Subcutaneous abdominal adipose tissue (tissue), 5 donors: ENCODE measurements at regions not wholly inside any gene's neighbourhood (a gene's known extent, or its start where the extent isn't known, plus 50 kb on each side); places are given as distances from the start of the nearest gene placed in this dataset.
"Not testable (repeated sequence)": the region's sequence is repeated elsewhere in the genome, so short reads cannot be mapped to it uniquely, and the experiment has no call there.

ENCODE experiments used
- H3K27ac ChIP-seq: one replicate; pipeline ENCODE4 v1.7.0; 2013; ENCODE audit warnings: low read depth, mild to moderate bottlenecking, inconsistent platforms, low read length, moderate library complexity
- H3K27me3 ChIP-seq, 5 donors: one replicate each; pipeline ENCODE4 v1.7.0; 2013; ENCODE audit warnings: low read length in 5 of 5, inconsistent platforms in 1 of 5; ENCODE audit not compliant: control insufficient read depth in 5 of 5, insufficient read depth in 4 of 5
- H3K36me3 ChIP-seq, 5 donors: one replicate each; pipeline ENCODE4 v1.7.0; 2013; ENCODE audit warnings: low read length in 5 of 5; ENCODE audit not compliant: control insufficient read depth in 5 of 5, insufficient read depth in 5 of 5
- H3K4me1 ChIP-seq, 5 donors: one replicate each; pipeline ENCODE4 v1.7.0; 2013; ENCODE audit warnings: low read length in 5 of 5, mild to moderate bottlenecking in 3 of 5, moderate library complexity in 1 of 5; ENCODE audit not compliant: control insufficient read depth in 5 of 5, insufficient read depth in 5 of 5
- H3K4me3 ChIP-seq, 5 donors: one replicate each; pipeline ENCODE4 v1.7.0; 2013; ENCODE audit warnings: low read length in 5 of 5, low read depth in 1 of 5
- H3K9ac ChIP-seq, 5 donors: one replicate each; pipeline ENCODE4 v1.7.0; 2013; ENCODE audit warnings: low read length in 5 of 5, mild to moderate bottlenecking in 4 of 5, moderate library complexity in 3 of 5
- H3K9me3 ChIP-seq, 5 donors: one replicate each; pipeline ENCODE4 v1.7.0; 2013; ENCODE audit warnings: low read length in 5 of 5; ENCODE audit not compliant: control insufficient read depth in 5 of 5
- donor health status: healthy.
- donor health status: healthy.
- donor health status: healthy.
- donor health status: healthy.
- donor health status: healthy.

GRCh38 chr1:148279002-148279542 lies 127.0 kb upstream of the NBPF11 start:
- H3K36me3 ChIP-seq, H3K27ac ChIP-seq, H3K9ac ChIP-seq, H3K4me3 ChIP-seq, H3K4me1 ChIP-seq, H3K27me3 ChIP-seq, H3K9me3 ChIP-seq: not testable (repeated sequence)

GRCh38 chr1:148277865-148278279 lies 125.8 kb upstream of the NBPF11 start:
- H3K36me3 ChIP-seq, H3K27me3 ChIP-seq, H3K27ac ChIP-seq, H3K9me3 ChIP-seq, H3K4me3 ChIP-seq, H3K4me1 ChIP-seq, H3K9ac ChIP-seq: not testable (repeated sequence)

GRCh38 chr1:148267066-148267465 lies 115.0 kb upstream of the NBPF11 start:
- not testable (repeated sequence) for H3K27ac ChIP-seq, H3K27me3 ChIP-seq, H3K9ac ChIP-seq, H3K36me3 ChIP-seq, H3K4me3 ChIP-seq, H3K9me3 ChIP-seq
- H3K4me1 ChIP-seq, result peaks cover 0 to 15% (median 14%) of the 10 kb centered on the region in 5 donors

- H3K4me3 ChIP-seq, result no peak overlapping the region
Measured at GRCh38 chr1:148264374-148265276, 112.5 kb upstream of the NBPF11 start.

GRCh38 chr1:148263906-148264255 lies 111.8 kb upstream of the NBPF11 start:
- Histone ChIP-seq H3K27ac (peak overlapping the region; percentile 37), H3K4me3 (peak overlapping the region; percentile 76 to 90 (median 83)), H3K27me3 (no peaks in the 10 kb centered on the region), H3K9me3 (peaks cover 0 to 2% (median 0%) of the 10 kb centered on the region in 5 donors), H3K4me1 (peaks cover 0 to 15% (median 14%) of the 10 kb centered on the region in 5 donors), H3K9ac (peak overlapping the region; percentile 15 to 78 (median 48)), H3K36me3 (no peaks in the 10 kb centered on the region)

More at GRCh38 chr1:148264374-148265276, 112.5 kb upstream of the NBPF11 start:
- no peak overlapping the region for H3K9ac ChIP-seq
- no peaks in the 10 kb centered on the region for H3K36me3 ChIP-seq
- H3K4me1 ChIP-seq, result peaks cover 0 to 15% (median 14%) of the 10 kb centered on the region in 5 donors
- no peaks in the 10 kb centered on the region for H3K27me3 ChIP-seq
- H3K9me3 ChIP-seq, result peaks cover 0 to 2% (median 0%) of the 10 kb centered on the region in 5 donors
- H3K27ac ChIP-seq, result no peak overlapping the region

- Histone ChIP-seq H3K36me3 (no peaks in the 10 kb centered on the region), H3K4me3 (peak overlapping the region; percentile 76 to 90 (median 83)), H3K27ac (peak overlapping the region; percentile 37), H3K9me3 (peaks cover 0 to 2% (median 0%) of the 10 kb centered on the region in 5 donors), H3K27me3 (no peaks in the 10 kb centered on the region), H3K4me1 (peaks cover 0 to 15% (median 14%) of the 10 kb centered on the region in 5 donors), H3K9ac (peak overlapping the region; percentile 15 to 78 (median 55))
Measured at GRCh38 chr1:148263128-148263905, 111.2 kb upstream of the NBPF11 start.

GRCh38 chr1:148261684-148262083 lies 109.6 kb upstream of the NBPF11 start:
- H3K4me1 ChIP-seq, result peaks cover 0 to 15% (median 14%) of the 10 kb centered on the region in 5 donors
- not testable (repeated sequence) for H3K9me3 ChIP-seq, H3K27me3 ChIP-seq, H3K27ac ChIP-seq, H3K4me3 ChIP-seq, H3K9ac ChIP-seq, H3K36me3 ChIP-seq

GRCh38 chr1:148257886-148258285 lies 105.8 kb upstream of the NBPF11 start:
- H3K9me3 ChIP-seq, H3K4me3 ChIP-seq, H3K36me3 ChIP-seq, H3K9ac ChIP-seq, H3K4me1 ChIP-seq, H3K27me3 ChIP-seq, H3K27ac ChIP-seq: not testable (repeated sequence)

GRCh38 chr1:148254611-148255429 lies 102.7 kb upstream of the NBPF11 start:
- H3K9me3 ChIP-seq, H3K9ac ChIP-seq, H3K27me3 ChIP-seq, H3K4me1 ChIP-seq, H3K36me3 ChIP-seq, H3K4me3 ChIP-seq, H3K27ac ChIP-seq: not testable (repeated sequence)
